DMS53 (cell line): ENCODE measurements at regions not wholly inside any gene's neighbourhood (a gene's known extent, or its start where the extent isn't known, plus 50 kb on each side); places are given as distances from the start of the nearest gene placed in this dataset.

Experiments
- DNase-seq: peaks from one replicate; lab custom pipeline; 2025; lab: John Stamatoyannopoulos, UW

- no peak for DNase-seq
Measured at GRCh38 chr7:145645135-145645515, 471.5 kb upstream of the CNTNAP2 start.

- DNase-seq: no peak
Measured at GRCh38 chr7:145644426-145645134, 472.0 kb upstream of the CNTNAP2 start.

- DNase-seq: no peak
Measured at GRCh38 chr7:145643981-145644380, 472.6 kb upstream of the CNTNAP2 start.

GRCh38 chr7:145633513-145633912 lies 483.1 kb upstream of the CNTNAP2 start:
- DNase-seq: peak; percentile 36

- no peak for DNase-seq
Measured at GRCh38 chr7:145624618-145625017, 492.0 kb upstream of the CNTNAP2 start.

GRCh38 chr7:145605963-145606362 lies 510.6 kb upstream of the CNTNAP2 start:
- no peak for DNase-seq

- no peak for DNase-seq
Measured at GRCh38 chr7:145599376-145599775, 517.2 kb upstream of the CNTNAP2 start.

GRCh38 chr7:145584401-145584800 lies 532.2 kb upstream of the CNTNAP2 start:
- no peak for DNase-seq

GRCh38 chr7:145582742-145583303 lies 533.8 kb upstream of the CNTNAP2 start:
- peak; percentile 44 for DNase-seq

GRCh38 chr7:145557805-145558204 lies 558.8 kb upstream of the CNTNAP2 start:
- no peak for DNase-seq

- DNase-seq: no peak
Measured at GRCh38 chr7:145543242-145543641, 573.4 kb upstream of the CNTNAP2 start.

GRCh38 chr7:145539910-145540309 lies 576.7 kb upstream of the CNTNAP2 start:
- DNase-seq: no peak

- peak; percentile 12 for DNase-seq
Measured at GRCh38 chr7:145534301-145534700, 582.3 kb upstream of the CNTNAP2 start.

GRCh38 chr7:145520284-145520683 lies 596.3 kb upstream of the CNTNAP2 start:
- no peak for DNase-seq

GRCh38 chr7:145511004-145511403 lies 605.6 kb upstream of the CNTNAP2 start:
- peak; percentile 94 for DNase-seq

- DNase-seq: peak; percentile 21
Measured at GRCh38 chr7:145497911-145498525, 618.6 kb upstream of the CNTNAP2 start.

- no peak for DNase-seq
Measured at GRCh38 chr7:145490356-145490755, 626.2 kb upstream of the CNTNAP2 start.

- no peak for DNase-seq
Measured at GRCh38 chr7:145489609-145490008, 627.0 kb upstream of the CNTNAP2 start.

GRCh38 chr7:145488816-145489215 lies 627.8 kb upstream of the CNTNAP2 start:
- no peak for DNase-seq

GRCh38 chr7:145481985-145482384 lies 634.6 kb upstream of the CNTNAP2 start:
- DNase-seq: no peak

GRCh38 chr7:145478541-145478940 lies 638.1 kb upstream of the CNTNAP2 start:
- peak; percentile 40 for DNase-seq

GRCh38 chr7:145474009-145474686 lies 638.3 kb upstream of the TPK1 start:
- no peak for DNase-seq

- DNase-seq: no peak
Measured at GRCh38 chr7:145471883-145472282, 636.0 kb upstream of the TPK1 start.
